Activated T-helper 17 cell treated with anti-CD3 and anti-CD28 coated beads, Interleukin-2, amount 50 U/mL, for 72 hours (primary cell): ENCODE measurements at regions not wholly inside any gene's neighbourhood (a gene's known extent, or its start where the extent isn't known, plus 50 kb on each side); places are given as distances from the start of the nearest gene placed in this dataset.
"Not testable (repeated sequence)": the region's sequence is repeated elsewhere in the genome, so short reads cannot be mapped to it uniquely, and the experiment has no call there.

Experiments
- ATAC-seq: fragments of 150-1000 bp; cut with Tn5 transposase; replicated peaks from 2 replicates; pipeline ENCODE4 v1.10.0; 2021; ENCODE audit warnings: mild to moderate bottlenecking, moderate library complexity
- H3K27ac Mint-ChIP-seq: one replicate; pipeline ENCODE4 v1.8.0; 2022; ENCODE audit warnings: mixed read lengths
- H3K27me3 Mint-ChIP-seq: one replicate; pipeline ENCODE4 v1.8.0; 2022; ENCODE audit warnings: mixed read lengths
- H3K36me3 Mint-ChIP-seq: one replicate; pipeline ENCODE4 v1.8.0; 2022; ENCODE audit warnings: low read depth, mild to moderate bottlenecking, mixed read lengths
- H3K4me1 Mint-ChIP-seq: one replicate; pipeline ENCODE4 v1.8.0; 2022; ENCODE audit warnings: mixed read lengths
- H3K4me3 Mint-ChIP-seq: one replicate; pipeline ENCODE4 v1.8.0; 2022; ENCODE audit warnings: mild to moderate bottlenecking, mixed read lengths
- H3K9me3 Mint-ChIP-seq: one replicate; pipeline ENCODE4 v1.8.0; 2022; ENCODE audit warnings: mixed read lengths

- ATAC-seq: no peak
- H3K4me1 Mint-ChIP-seq: no peaks in the 10 kb centered on the region
- H3K9me3 Mint-ChIP-seq: no peaks in the 10 kb centered on the region
- H3K27me3 Mint-ChIP-seq: peaks cover 3% of the 10 kb centered on the region
- H3K27ac Mint-ChIP-seq: no peak overlapping the region
- no peak overlapping the region for H3K4me3 Mint-ChIP-seq
- H3K36me3 Mint-ChIP-seq: no peaks in the 10 kb centered on the region
Measured at GRCh38 chrX:40834225-40834624, 98.9 kb upstream of the MED14 start.

GRCh38 chrX:40835526-40835925, 100.2 kb upstream of the MED14 start:
- Mint-ChIP-seq H3K4me3 (no peak overlapping the region), H3K9me3 (peaks cover 4% of the 10 kb centered on the region), H3K27me3 (peaks cover 7% of the 10 kb centered on the region), H3K36me3 (no peaks in the 10 kb centered on the region), H3K27ac (no peak overlapping the region), H3K4me1 (no peaks in the 10 kb centered on the region)
- ATAC-seq: no peak

GRCh38 chrX:40843643-40844042, 108.3 kb upstream of the MED14 start:
- Mint-ChIP-seq H3K9me3 (peaks cover 10% of the 10 kb centered on the region), H3K36me3 (no peaks in the 10 kb centered on the region), H3K27me3 (peaks cover 6% of the 10 kb centered on the region), H3K4me3 (no peak overlapping the region), H3K4me1 (no peaks in the 10 kb centered on the region), H3K27ac (no peak overlapping the region)
- ATAC-seq: no peak

GRCh38 chrX:40844471-40844870, 109.1 kb upstream of the MED14 start:
- Mint-ChIP-seq H3K36me3 (no peaks in the 10 kb centered on the region), H3K4me1 (no peaks in the 10 kb centered on the region), H3K9me3 (peaks cover 10% of the 10 kb centered on the region), H3K27ac (no peak overlapping the region), H3K27me3 (peaks cover 7% of the 10 kb centered on the region), H3K4me3 (no peak overlapping the region)
- no peak for ATAC-seq

- Mint-ChIP-seq H3K4me3 (no peak overlapping the region), H3K27ac (no peak overlapping the region), H3K4me1 (no peaks in the 10 kb centered on the region), H3K27me3 (peaks cover 5% of the 10 kb centered on the region), H3K36me3 (no peaks in the 10 kb centered on the region), H3K9me3 (peaks cover 7% of the 10 kb centered on the region)
- no peak for ATAC-seq
Measured at GRCh38 chrX:40845331-40845911, 110.1 kb upstream of the MED14 start.

- ATAC-seq: no peak
- Mint-ChIP-seq H3K9me3 (no peaks in the 10 kb centered on the region), H3K27ac (no peak overlapping the region), H3K27me3 (peaks cover 4% of the 10 kb centered on the region), H3K36me3 (no peaks in the 10 kb centered on the region), H3K4me1 (no peaks in the 10 kb centered on the region), H3K4me3 (no peak overlapping the region)
Measured at GRCh38 chrX:40849906-40850823, 114.8 kb upstream of the MED14 start.

- H3K4me3 Mint-ChIP-seq: no peak overlapping the region
- no peaks in the 10 kb centered on the region for H3K9me3 Mint-ChIP-seq
- no peak overlapping the region for H3K27ac Mint-ChIP-seq
- H3K27me3 Mint-ChIP-seq: peaks cover 4% of the 10 kb centered on the region
- H3K4me1 Mint-ChIP-seq: no peaks in the 10 kb centered on the region
- no peaks in the 10 kb centered on the region for H3K36me3 Mint-ChIP-seq
- ATAC-seq: no peak
Measured at GRCh38 chrX:40852586-40852985, 117.2 kb upstream of the MED14 start.

- no peak for ATAC-seq
- Mint-ChIP-seq H3K4me3 (no peak overlapping the region), H3K9me3 (no peaks in the 10 kb centered on the region), H3K27me3 (peaks cover 4% of the 10 kb centered on the region), H3K27ac (no peak overlapping the region), H3K36me3 (no peaks in the 10 kb centered on the region), H3K4me1 (no peaks in the 10 kb centered on the region)
Measured at GRCh38 chrX:40853004-40853815, 117.9 kb upstream of the MED14 start.

GRCh38 chrX:40853816-40854123, 118.4 kb upstream of the MED14 start:
- ATAC-seq: no peak
- no peak overlapping the region for H3K27ac Mint-ChIP-seq
- no peaks in the 10 kb centered on the region for H3K36me3 Mint-ChIP-seq
- H3K9me3 Mint-ChIP-seq: no peaks in the 10 kb centered on the region
- H3K4me1 Mint-ChIP-seq: no peaks in the 10 kb centered on the region
- H3K27me3 Mint-ChIP-seq: peaks cover 4% of the 10 kb centered on the region
- no peak overlapping the region for H3K4me3 Mint-ChIP-seq

GRCh38 chrX:40854242-40854641, 118.9 kb upstream of the MED14 start:
- Mint-ChIP-seq H3K27ac (no peak overlapping the region), H3K36me3 (no peaks in the 10 kb centered on the region), H3K9me3 (no peaks in the 10 kb centered on the region), H3K4me3 (no peak overlapping the region), H3K4me1 (no peaks in the 10 kb centered on the region), H3K27me3 (peaks cover 3% of the 10 kb centered on the region)
- no peak for ATAC-seq

GRCh38 chrX:40855411-40855810, 120.1 kb upstream of the MED14 start:
- ATAC-seq: no peak
- H3K27ac Mint-ChIP-seq: no peak overlapping the region
- H3K36me3 Mint-ChIP-seq: no peaks in the 10 kb centered on the region
- no peak overlapping the region for H3K4me3 Mint-ChIP-seq
- H3K9me3 Mint-ChIP-seq: no peaks in the 10 kb centered on the region
- no peaks in the 10 kb centered on the region for H3K4me1 Mint-ChIP-seq
- no peaks in the 10 kb centered on the region for H3K27me3 Mint-ChIP-seq

- Mint-ChIP-seq H3K4me1 (no peaks in the 10 kb centered on the region), H3K27me3 (no peaks in the 10 kb centered on the region), H3K36me3 (no peaks in the 10 kb centered on the region), H3K9me3 (no peaks in the 10 kb centered on the region), H3K4me3 (no peak overlapping the region), H3K27ac (no peak overlapping the region)
- no peak for ATAC-seq
Measured at GRCh38 chrX:40855932-40856515, 120.7 kb upstream of the MED14 start.

- not testable (repeated sequence) for ATAC-seq, H3K27me3 Mint-ChIP-seq, H3K4me3 Mint-ChIP-seq, H3K4me1 Mint-ChIP-seq, H3K27ac Mint-ChIP-seq, H3K9me3 Mint-ChIP-seq, H3K36me3 Mint-ChIP-seq
Measured at GRCh38 chrX:40861952-40862554, 126.7 kb upstream of the MED14 start.

- H3K27ac Mint-ChIP-seq, H3K4me1 Mint-ChIP-seq, H3K36me3 Mint-ChIP-seq, H3K9me3 Mint-ChIP-seq, H3K4me3 Mint-ChIP-seq, ATAC-seq, H3K27me3 Mint-ChIP-seq: not testable (repeated sequence)
Measured at GRCh38 chrX:40863260-40863659, 127.9 kb upstream of the MED14 start.
